BJ (cell line): ENCODE measurements at regions not wholly inside any gene's neighbourhood (a gene's known extent, or its start where the extent isn't known, plus 50 kb on each side); places are given as distances from the start of the nearest gene placed in this dataset.

Experiments
- CTCF ChIA-PET: fragments of 350-600 bp; formaldehyde crosslinking; extraction: SDS; loops from one replicate; lab custom pipeline; 2021; ENCODE audit warnings: antibody characterized with exemption, inconsistent platforms; lab: Yijun Ruan, JAX
- POLR2A ChIA-PET: fragments of 300-600 bp; sonication (Branson Sonifier 250); formaldehyde crosslinking; extraction: SDS; loops from one replicate; lab custom pipeline; 2021; ENCODE audit warnings: antibody characterized with exemption; lab: Charles Lee
- DNase-seq: peaks from one replicate; pipeline ENCODE4 v3.0.0-alpha.2; 2011; ENCODE audit warnings: low read depth
- H3K27me3 ChIP-seq: 2 replicates; pipeline ENCODE4 v1.6.0; 2011; ENCODE audit warnings: low read length; ENCODE audit not compliant: control insufficient read depth, insufficient read depth
- H3K36me3 ChIP-seq: 2 replicates; pipeline ENCODE4 v1.5.1; 2011; ENCODE audit warnings: low read length; ENCODE audit not compliant: control insufficient read depth, insufficient read depth
- H3K4me3 ChIP-seq: 2 replicates; pipeline ENCODE4 v1.5.1; 2011; ENCODE audit warnings: low read depth, mild to moderate bottlenecking, control low read depth, low read length
- TF ChIP-seq, protein P1 (sequence below): IDR thresholded peaks from 2 replicates; pipeline ENCODE4 v1.5.1; 2011; ENCODE audit warnings: low read depth, mild to moderate bottlenecking, control low read depth, inconsistent platforms, low read length, moderate library complexity; ENCODE audit not compliant: insufficient read depth

DNA sequence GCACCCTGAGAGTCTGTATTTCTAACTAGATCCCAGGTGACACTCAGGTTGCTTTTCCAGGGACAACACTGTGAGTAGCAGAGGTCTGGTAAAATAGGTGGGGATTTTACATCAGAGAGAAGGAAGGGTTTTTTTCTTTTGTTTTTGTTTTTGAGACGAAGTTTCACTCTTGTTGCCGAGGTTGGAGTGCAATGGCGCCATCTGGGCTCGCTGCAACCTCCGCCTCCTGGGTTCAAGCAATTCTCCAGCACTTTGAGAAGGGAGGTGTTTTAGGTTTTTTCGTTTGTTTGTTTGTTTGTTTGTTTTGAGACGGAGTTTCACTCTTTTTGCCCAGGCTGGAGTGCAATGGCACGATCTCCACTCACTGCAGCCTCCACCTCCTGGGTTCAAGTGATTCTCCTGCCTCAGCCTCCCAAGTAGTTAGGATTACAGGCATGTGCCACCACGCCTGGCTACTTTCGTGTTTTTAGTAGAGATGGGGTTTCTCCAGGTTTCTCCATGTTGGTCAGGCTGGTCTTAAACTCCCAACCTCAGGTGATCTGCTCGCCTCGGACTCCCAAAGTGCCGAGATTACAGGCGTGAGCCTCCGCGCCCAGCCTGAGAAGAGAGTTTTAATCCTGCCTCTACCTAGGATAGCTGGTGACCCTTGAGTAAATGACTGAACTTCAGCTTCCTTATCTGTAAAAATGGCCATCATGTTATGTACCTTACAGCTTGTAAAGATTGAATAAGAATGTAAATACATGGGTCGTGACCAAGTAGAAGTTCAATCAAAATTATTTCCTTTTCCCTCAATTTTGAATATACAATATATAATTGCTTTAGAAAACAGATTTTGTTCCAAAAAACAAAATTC is 95.9 kb upstream of the FNDC3B start:
- no peak overlapping the region for H3K4me3 ChIP-seq
- POLR2A ChIA-PET = no interaction called here
- no peak for DNase-seq
- no peaks in the 10 kb centered on the region; the same call in 1 of the 2 replicates for H3K27me3 ChIP-seq
- no peaks in the 10 kb centered on the region for H3K36me3 ChIP-seq
- TF ChIP-seq, protein P1, sequence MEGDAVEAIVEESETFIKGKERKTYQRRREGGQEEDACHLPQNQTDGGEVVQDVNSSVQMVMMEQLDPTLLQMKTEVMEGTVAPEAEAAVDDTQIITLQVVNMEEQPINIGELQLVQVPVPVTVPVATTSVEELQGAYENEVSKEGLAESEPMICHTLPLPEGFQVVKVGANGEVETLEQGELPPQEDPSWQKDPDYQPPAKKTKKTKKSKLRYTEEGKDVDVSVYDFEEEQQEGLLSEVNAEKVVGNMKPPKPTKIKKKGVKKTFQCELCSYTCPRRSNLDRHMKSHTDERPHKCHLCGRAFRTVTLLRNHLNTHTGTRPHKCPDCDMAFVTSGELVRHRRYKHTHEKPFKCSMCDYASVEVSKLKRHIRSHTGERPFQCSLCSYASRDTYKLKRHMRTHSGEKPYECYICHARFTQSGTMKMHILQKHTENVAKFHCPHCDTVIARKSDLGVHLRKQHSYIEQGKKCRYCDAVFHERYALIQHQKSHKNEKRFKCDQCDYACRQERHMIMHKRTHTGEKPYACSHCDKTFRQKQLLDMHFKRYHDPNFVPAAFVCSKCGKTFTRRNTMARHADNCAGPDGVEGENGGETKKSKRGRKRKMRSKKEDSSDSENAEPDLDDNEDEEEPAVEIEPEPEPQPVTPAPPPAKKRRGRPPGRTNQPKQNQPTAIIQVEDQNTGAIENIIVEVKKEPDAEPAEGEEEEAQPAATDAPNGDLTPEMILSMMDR = no peak
- CTCF ChIA-PET = interaction anchor here (0.6 kb wide), 1 partner anchor 1047 kb away, joined by 3 read pairs; no protein-coding TSS in a partner anchor

DNA sequence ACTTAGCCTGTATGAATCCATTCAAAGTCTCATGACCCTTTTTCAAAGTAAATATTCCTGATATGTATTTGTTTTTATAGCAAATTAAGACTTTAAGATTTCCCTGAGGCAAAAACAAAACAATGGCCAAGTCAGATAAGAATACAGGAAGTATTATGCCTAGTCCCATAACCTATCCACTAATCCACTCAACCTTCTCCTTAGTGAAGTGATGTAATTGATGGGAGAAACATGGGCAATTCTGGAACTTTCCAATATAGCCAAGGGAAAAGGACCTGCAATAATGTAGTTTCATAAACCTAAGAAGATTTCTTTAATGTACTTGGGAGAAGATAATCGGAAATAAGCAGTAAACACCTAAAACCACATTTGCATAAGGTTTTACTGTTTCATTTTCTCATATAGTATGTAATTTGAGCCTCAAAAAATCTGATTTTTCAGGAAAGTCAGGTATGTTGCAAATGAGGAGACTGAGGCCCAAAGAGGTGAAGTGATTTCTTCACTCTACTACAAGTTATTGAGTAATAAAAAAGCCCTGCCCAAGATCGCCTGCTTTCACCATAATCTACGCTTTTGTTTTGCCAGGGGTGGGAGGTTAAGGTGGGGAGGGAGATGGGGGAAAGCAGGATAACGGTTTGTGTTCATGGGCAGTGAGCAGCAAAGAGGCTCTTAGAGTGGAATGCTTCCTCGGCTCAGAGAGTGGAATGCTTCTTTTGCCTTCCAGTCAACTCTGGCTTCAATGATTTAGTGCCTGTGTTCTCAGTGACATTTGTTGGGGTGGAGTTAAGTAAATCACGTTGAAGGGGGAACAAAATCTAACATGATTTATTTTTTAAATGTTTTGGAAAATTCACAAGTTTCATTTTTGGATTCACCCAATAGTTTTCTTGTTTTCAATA is 95.0 kb upstream of the FNDC3B start:
- no peak for DNase-seq
- TF ChIP-seq, protein P1 = no peak
- Histone ChIP-seq H3K4me3 (no peak overlapping the region), H3K36me3 (no peaks in the 10 kb centered on the region), H3K27me3 (no peaks in the 10 kb centered on the region; the same call in 1 of the 2 replicates)
- ChIA-PET POLR2A (no interaction called here), CTCF (interaction anchor here (0.6 kb wide), 1 partner anchor 1048 kb away, joined by 3 read pairs; no protein-coding TSS in a partner anchor)

DNA sequence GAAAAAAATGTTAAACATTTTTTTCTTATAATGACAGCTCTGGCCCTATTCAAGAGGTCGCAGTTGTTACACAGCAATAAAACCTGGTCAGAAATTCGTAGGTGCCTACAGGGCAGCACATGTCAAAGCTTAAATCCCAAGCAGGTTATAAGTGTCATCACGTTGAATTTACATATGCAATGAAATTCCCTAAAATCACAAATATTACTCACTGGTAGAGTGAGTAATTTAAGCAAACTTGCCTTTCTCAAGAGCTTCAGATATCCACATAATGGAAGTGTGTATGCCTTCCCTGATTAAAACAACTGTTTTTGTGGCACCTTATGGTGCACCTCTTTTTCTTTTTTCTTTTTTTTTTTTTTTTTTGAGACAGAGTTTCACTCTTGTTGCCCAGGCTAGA is 90.7 kb upstream of the FNDC3B start:
- no peaks in the 10 kb centered on the region for H3K36me3 ChIP-seq
- TF ChIP-seq, protein P1 = no peak
- no peak for DNase-seq
- POLR2A ChIA-PET = no interaction called here
- CTCF ChIA-PET = interaction anchor here (1.2 kb wide), 1 partner anchor 13 kb away, joined by 3 read pairs; no protein-coding TSS in a partner anchor
- H3K27me3 ChIP-seq = no peaks in the 10 kb centered on the region
- H3K4me3 ChIP-seq = no peak overlapping the region

DNA sequence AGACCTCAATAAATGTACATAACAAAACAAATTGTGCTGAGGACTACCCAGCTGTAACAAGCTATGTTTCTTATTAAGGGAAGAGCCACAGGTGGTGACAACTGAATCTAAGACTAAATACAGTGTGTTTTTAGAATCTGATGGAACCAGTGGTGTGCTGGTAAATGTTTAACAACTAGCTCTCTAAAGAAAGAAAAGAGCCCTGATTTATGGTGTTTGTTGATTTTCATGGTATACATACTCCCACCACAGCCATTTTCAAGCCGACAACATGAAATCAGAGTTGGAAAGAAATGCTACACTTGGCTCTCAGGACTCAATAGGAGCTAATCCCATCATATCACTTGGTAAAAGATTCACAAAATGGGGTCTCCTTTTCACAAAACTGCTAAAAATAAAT is 89.8 kb upstream of the FNDC3B start:
- POLR2A ChIA-PET = no interaction called here
- H3K36me3 ChIP-seq = no peaks in the 10 kb centered on the region
- DNase-seq = no peak
- CTCF ChIA-PET = no interaction called here
- H3K27me3 ChIP-seq = no peaks in the 10 kb centered on the region
- TF ChIP-seq, protein P1 = no peak
- H3K4me3 ChIP-seq = no peak overlapping the region

DNA sequence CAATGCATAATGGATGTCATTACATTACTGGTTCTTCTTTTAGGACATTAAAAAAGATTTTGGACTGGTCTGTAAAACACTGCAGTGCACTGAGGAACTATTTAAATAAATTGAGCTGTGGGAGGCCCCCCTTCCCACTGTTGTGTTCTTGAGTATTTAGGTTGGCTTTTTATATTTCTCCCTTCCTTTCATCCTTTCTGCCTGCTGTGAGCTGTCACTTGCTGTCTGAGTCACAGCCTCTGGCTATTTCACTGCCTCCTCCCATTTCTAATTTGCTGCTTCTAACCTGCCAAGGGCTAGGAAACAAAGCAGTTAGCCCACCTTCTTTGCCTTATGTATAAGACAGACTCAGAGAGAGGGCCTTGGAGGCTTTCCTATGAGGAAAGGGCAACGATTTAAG is 89.0 kb upstream of the FNDC3B start:
- ChIA-PET CTCF (no interaction called here), POLR2A (no interaction called here)
- TF ChIP-seq, protein P1 = no peak
- no peaks in the 10 kb centered on the region for H3K27me3 ChIP-seq
- DNase-seq = no peak
- H3K4me3 ChIP-seq = no peak overlapping the region
- no peaks in the 10 kb centered on the region for H3K36me3 ChIP-seq
